OCI-LY7 (cell line): ENCODE measurements at regions not wholly inside any gene's neighbourhood (a gene's known extent, or its start where the extent isn't known, plus 50 kb on each side); places are given as distances from the start of the nearest gene placed in this dataset.

Experiments used
- BruUV-seq: library from RNA; stranded (reverse); fragments of 400-500 nt; replicated peaks from 2 replicates; lab custom pipeline; 2021; lab: Mats Ljungman, UMichigan
- CTCF ChIA-PET: fragments of 300-600 bp; sonication (Branson Sonifier 250); formaldehyde crosslinking; loops from one replicate; lab custom pipeline; 2022; ENCODE audit warnings: antibody characterized with exemption; ENCODE audit not compliant: unreplicated experiment; lab: Charles Lee
- POLR2A ChIA-PET: fragments of 300-600 bp; sonication (Branson Sonifier 250); formaldehyde crosslinking; loops from one replicate; lab custom pipeline; 2022; ENCODE audit warnings: antibody characterized with exemption; lab: Charles Lee
- DNase-seq: peaks from one replicate; pipeline ENCODE4 v3.0.0-alpha.2; 2015; ENCODE audit warnings: low spot score
- H2AFZ ChIP-seq: fragments of 200-600 bp; sonication (generic), shearing (Covaris generic); 2 replicates; pipeline ENCODE4 v1.6.1; 2014; ENCODE audit warnings: mild to moderate bottlenecking, antibody characterized with exemption, low read length, moderate library complexity
- H3K27ac ChIP-seq: fragments of 200-600 bp; sonication (generic); 2 replicates; pipeline ENCODE4 v1.5.1; 2014; ENCODE audit warnings: mixed run types, low read depth, mild to moderate bottlenecking, moderate library complexity, low read length, inconsistent platforms; ENCODE audit not compliant: poor library complexity, severe bottlenecking
- H3K36me3 ChIP-seq: fragments of 200-600 bp; sonication (generic); 2 replicates; pipeline ENCODE4 v1.6.1; 2014; ENCODE audit warnings: mild to moderate bottlenecking, antibody characterized with exemption, low read length, moderate library complexity, mixed read lengths; ENCODE audit not compliant: insufficient read depth
- H3K4me1 ChIP-seq: fragments of 200-600 bp; sonication (generic); 2 replicates; pipeline ENCODE4 v1.5.1; 2014; ENCODE audit warnings: mild to moderate bottlenecking, low read length; ENCODE audit not compliant: insufficient read depth, poor library complexity, severe bottlenecking
- H3K4me2 ChIP-seq: fragments of 200-600 bp; sonication (generic); 2 replicates; pipeline ENCODE4 v1.6.1; 2014; ENCODE audit warnings: mild to moderate bottlenecking, low read length
- H3K4me3 ChIP-seq: fragments of 200-600 bp; sonication (generic); 2 replicates; pipeline ENCODE4 v1.5.1; 2014; ENCODE audit warnings: mild to moderate bottlenecking, low read depth, low read length; ENCODE audit not compliant: poor library complexity, severe bottlenecking
- H3K79me2 ChIP-seq: fragments of 200-600 bp; sonication (generic); 2 replicates; pipeline ENCODE4 v1.6.1; 2016; ENCODE audit warnings: low read depth, mild to moderate bottlenecking, low read length, moderate library complexity, mixed read lengths; ENCODE audit not compliant: insufficient read depth
- H3K9me2 ChIP-seq: fragments of 200-600 bp; sonication (generic); 2 replicates; pipeline ENCODE4 v1.6.1; 2016; ENCODE audit warnings: mild to moderate bottlenecking, low read length, mixed read lengths; ENCODE audit not compliant: insufficient read depth
- H3K9me3 ChIP-seq: fragments of 200-600 bp; sonication (generic); 2 replicates; pipeline ENCODE4 v1.6.1; 2014; ENCODE audit warnings: mild to moderate bottlenecking, mixed run types, low read length, mixed read lengths
- H4K20me1 ChIP-seq: fragments of 200-600 bp; sonication (generic); 2 replicates; pipeline ENCODE4 v1.6.1; 2014; ENCODE audit warnings: mild to moderate bottlenecking, antibody characterized with exemption, low read length, moderate library complexity, mixed read lengths; ENCODE audit not compliant: insufficient read depth
- CTCF ChIP-seq: fragments of 200-600 bp; sonication (generic); conservative IDR thresholded peaks from 2 replicates; pipeline ENCODE4 v1.5.1; 2014; ENCODE audit warnings: mild to moderate bottlenecking, antibody characterized with exemption, low read length, moderate library complexity, mixed read lengths
- EZH2phosphoT487 ChIP-seq: fragments of 200-600 bp; sonication (generic); IDR thresholded peaks from 2 replicates; pipeline ENCODE4 v1.6.1; 2018; ENCODE audit warnings: low read depth, borderline replicate concordance, mild to moderate bottlenecking, mixed run types, antibody characterized with exemption, low read length, moderate library complexity, mixed read lengths
- intact Hi-C: fragments of 100-400 bp; cut with micrococcal nuclease; formaldehyde crosslinking; loops from one replicate; pipeline ENCODE4 v1.10.0; 2022; ENCODE audit not compliant: unreplicated experiment

- no peak for DNase-seq
- no peak for TF ChIP-seq CTCF
- CTCF ChIA-PET: interaction anchor here (0.6 kb wide), 3 partner anchors 24 to 220 kb away, joined by 3 read pairs; no protein-coding TSS in a partner anchor
- intact Hi-C loops: no loop called here
- POLR2A ChIA-PET: no interaction called here
- no TSS peak for BruUV-seq
- Histone ChIP-seq H3K79me2 (no peaks in the 10 kb centered on the region), H4K20me1 (no peaks in the 10 kb centered on the region), H2AFZ (no peak overlapping the region), H3K36me3 (no peaks in the 10 kb centered on the region), H3K4me3 (no peak overlapping the region), H3K9me2 (no peaks in the 10 kb centered on the region), H3K9me3 (no peaks in the 10 kb centered on the region), H3K4me1 (no peaks in the 10 kb centered on the region), H3K4me2 (no peak overlapping the region), H3K27ac (no peak overlapping the region)
Measured at GRCh38 chr15:88742161-88742560, 61.1 kb upstream of the ACAN start.

- no peak for DNase-seq
- H4K20me1 ChIP-seq: no peaks in the 10 kb centered on the region
- no peak overlapping the region for H3K27ac ChIP-seq
- POLR2A ChIA-PET: interaction anchor here (0.6 kb wide), 1 partner anchor 462 kb away, joined by 4 read pairs; no protein-coding TSS in a partner anchor
- H3K9me2 ChIP-seq: no peaks in the 10 kb centered on the region
- no peak overlapping the region for H3K4me3 ChIP-seq
- no peak overlapping the region for H2AFZ ChIP-seq
- no peak overlapping the region for H3K4me2 ChIP-seq
- H3K36me3 ChIP-seq: no peaks in the 10 kb centered on the region
- no peaks in the 10 kb centered on the region for H3K79me2 ChIP-seq
- CTCF ChIA-PET: no interaction called here
- no peaks in the 10 kb centered on the region for H3K4me1 ChIP-seq
- intact Hi-C loops: no loop called here
- no peaks in the 10 kb centered on the region for H3K9me3 ChIP-seq
- TF ChIP-seq EZH2phosphoT487: no peak
- TF ChIP-seq CTCF: no peak
- BruUV-seq: no TSS peak
Measured at GRCh38 chr15:88744548-88745020, 58.7 kb upstream of the ACAN start.

- Histone ChIP-seq H3K4me2 (no peak overlapping the region), H3K9me3 (no peaks in the 10 kb centered on the region), H3K36me3 (no peaks in the 10 kb centered on the region), H3K27ac (no peak overlapping the region), H4K20me1 (no peaks in the 10 kb centered on the region), H2AFZ (no peak overlapping the region), H3K9me2 (no peaks in the 10 kb centered on the region), H3K79me2 (no peaks in the 10 kb centered on the region), H3K4me1 (no peaks in the 10 kb centered on the region), H3K4me3 (no peak overlapping the region)
- no peak for DNase-seq
- TF ChIP-seq CTCF (no peak), EZH2phosphoT487 (no peak)
- intact Hi-C loops: no loop called here
- CTCF ChIA-PET: no interaction called here
- POLR2A ChIA-PET: interaction anchor here (0.6 kb wide), 1 partner anchor 462 kb away, joined by 4 read pairs; no protein-coding TSS in a partner anchor
- no TSS peak for BruUV-seq
Measured at GRCh38 chr15:88745065-88745464, 58.2 kb upstream of the ACAN start.
